SK-N-SH (cell line): ENCODE measurements at regions not wholly inside any gene's neighbourhood (a gene's known extent, or its start where the extent isn't known, plus 50 kb on each side); places are given as distances from the start of the nearest gene placed in this dataset.

ENCODE experiments used
- CTCF ChIA-PET: fragments of 300-600, 350-600 bp; formaldehyde crosslinking; extraction: SDS; loops from one replicate; lab custom pipeline; 2021; lab: Yijun Ruan, JAX
- POLR2A ChIA-PET: fragments of 350-600 bp; sonication (Branson Sonifier 250); formaldehyde crosslinking; extraction: SDS; loops from one replicate; lab custom pipeline; 2020; ENCODE audit warnings: antibody characterized with exemption, inconsistent platforms; lab: Yijun Ruan, JAX
- DNase-seq: peaks from one replicate; pipeline ENCODE4 v3.0.0; 2012
- H2AFZ ChIP-seq: fragments of 200-600 bp; sonication (generic); 2 replicates; pipeline ENCODE4 v1.8.1; 2016; ENCODE audit warnings: antibody characterized with exemption, mild to moderate bottlenecking, low read depth
- H3F3A ChIP-seq: fragments of 200-600 bp; sonication (generic); replicated peaks from 2 replicates; pipeline ENCODE3; 2016; ENCODE audit warnings: antibody characterized with exemption, mild to moderate bottlenecking; ENCODE audit not compliant: insufficient read depth
- H3K27ac ChIP-seq, 2 experiments: fragments of 200-500 bp in 1 of 2; fragments of 200-600 bp in 1 of 2; sonication (Bioruptor generic) in 1 of 2; sonication (generic), shearing (Covaris generic) in 1 of 2; 2 replicates each; pipeline versions ENCODE4 v1.5.1 to v1.6.1; 2014 to 2016; ENCODE audit warnings: low read depth in 2 of 2, inconsistent platforms in 1 of 2, low read length in 1 of 2, mild to moderate bottlenecking in 1 of 2, mixed read lengths in 1 of 2
- H3K27me3 ChIP-seq: fragments of 200-600 bp; sonication (generic), shearing (Covaris generic); 2 replicates; pipeline ENCODE4 v1.6.1; 2016; ENCODE audit warnings: mixed run types; ENCODE audit not compliant: insufficient read depth
- H3K36me3 ChIP-seq, 2 experiments: fragments of 200-500 bp in 1 of 2; fragments of 200-600 bp in 1 of 2; sonication (Bioruptor generic) in 1 of 2; sonication (generic) in 1 of 2; replicated peaks in 1 of 2; 2 replicates each; pipeline versions ENCODE3 to v1.5.1; 2014 to 2016; ENCODE audit warnings: low read length in 1 of 2, mild to moderate bottlenecking in 1 of 2; ENCODE audit not compliant: insufficient read depth in 2 of 2, control insufficient read depth in 1 of 2
- H3K4me1 ChIP-seq, 2 experiments: fragments of 200-500 bp in 1 of 2; fragments of 200-600 bp in 1 of 2; sonication (Bioruptor generic) in 1 of 2; sonication (generic), shearing (Covaris generic) in 1 of 2; 2 replicates each; pipeline versions ENCODE4 v1.5.1 to v1.6.1; 2014 to 2016; ENCODE audit warnings: low read depth in 1 of 2, low read length in 1 of 2, mixed run types in 1 of 2; ENCODE audit not compliant: insufficient read depth in 2 of 2, control insufficient read depth in 1 of 2
- H3K4me2 ChIP-seq: fragments of 200-600 bp; sonication (generic), shearing (Covaris generic); 2 replicates; pipeline ENCODE4 v1.6.1; 2017; ENCODE audit warnings: mixed run types
- H3K4me3 ChIP-seq, 2 experiments: fragments of 200-500 bp in 1 of 2; fragments of 200-600 bp in 1 of 2; sonication (Bioruptor generic) in 1 of 2; sonication (generic), shearing (Covaris generic) in 1 of 2; 2 replicates each; pipeline versions ENCODE4 v1.5.1 to v1.8.1; 2014 to 2016; ENCODE audit warnings: low read depth in 2 of 2, inconsistent platforms in 1 of 2, low read length in 1 of 2, mild to moderate bottlenecking in 1 of 2, mixed read lengths in 1 of 2, moderate library complexity in 1 of 2
- H3K79me2 ChIP-seq: fragments of 200-600 bp; sonication (generic); 2 replicates; pipeline ENCODE4 v1.8.1; 2017; ENCODE audit warnings: mild to moderate bottlenecking; ENCODE audit not compliant: insufficient read depth
- H3K9ac ChIP-seq: fragments of 200-600 bp; sonication (generic); 2 replicates; pipeline ENCODE4 v1.6.1; 2017; ENCODE audit warnings: mixed run types
- H3K9me2 ChIP-seq: fragments of 200-600 bp; sonication (generic); 2 replicates; pipeline ENCODE4 v1.6.1; 2017; ENCODE audit warnings: mixed run types
- H3K9me3 ChIP-seq: fragments of 200-600 bp; sonication (generic); 2 replicates; pipeline ENCODE4 v1.6.1; 2017; ENCODE audit warnings: mixed run types, mild to moderate bottlenecking, moderate library complexity
- H4K20me1 ChIP-seq: fragments of 200-600 bp; sonication (generic); 2 replicates; pipeline ENCODE4 v1.6.1; 2017; ENCODE audit warnings: mild to moderate bottlenecking, mixed run types; ENCODE audit not compliant: insufficient read depth
- CHD2 ChIP-seq: fragments of 150-350 bp; IDR thresholded peaks from 2 replicates; pipeline ENCODE4 v1.6.1; 2018; ENCODE audit warnings: low read length; ENCODE audit not compliant: partially characterized antibody
- ELF1 ChIP-seq: IDR thresholded peaks from 2 replicates; pipeline ENCODE4 v1.4.0; 2012
- EP300 ChIP-seq, 2 experiments: IDR thresholded peaks; 2 replicates each; pipeline versions ENCODE4 v1.4.0 to v1.6.1; 2012; ENCODE audit warnings: borderline replicate concordance in 1 of 2, low read depth in 1 of 2, low read length in 1 of 2
- EZH2phosphoT487 ChIP-seq: fragments of 200-600 bp; sonication (generic); IDR thresholded peaks from 2 replicates; pipeline ENCODE4 v1.6.1; 2017; ENCODE audit warnings: low read depth, mixed run types, mild to moderate bottlenecking, antibody characterized with exemption, moderate library complexity, borderline replicate concordance
- FOXJ3 ChIP-seq: sonication (generic); formaldehyde crosslinking; IDR thresholded peaks from 2 replicates; pipeline ENCODE4 v1.5.1; 2020; ENCODE audit warnings: mild to moderate bottlenecking, missing genetic modification reagents
- GABPA ChIP-seq: IDR thresholded peaks from 2 replicates; pipeline ENCODE4 v1.4.0; 2012; ENCODE audit warnings: low read depth, mild to moderate bottlenecking
- JUND ChIP-seq: IDR thresholded peaks from 2 replicates; pipeline ENCODE4 v1.4.0; 2012
- MEF2A ChIP-seq: IDR thresholded peaks from 2 replicates; pipeline ENCODE4 v1.4.0; 2012; ENCODE audit warnings: low read depth, borderline replicate concordance
- NFIC ChIP-seq: IDR thresholded peaks from 2 replicates; pipeline ENCODE4 v1.4.0; 2012; ENCODE audit warnings: borderline replicate concordance
- NRF1 ChIP-seq: IDR thresholded peaks from 2 replicates; pipeline ENCODE4 v1.6.1; 2012; ENCODE audit warnings: low read depth, mild to moderate bottlenecking, low read length
- POLR2AphosphoS5 ChIP-seq: IDR thresholded peaks from 2 replicates; pipeline ENCODE4 v1.6.1; 2012; ENCODE audit warnings: low read depth, low read length
- RCOR1 ChIP-seq: fragments of 150-350 bp; IDR thresholded peaks from 2 replicates; pipeline ENCODE4 v1.6.1; 2017; ENCODE audit warnings: antibody characterized with exemption, low read length
- RXRA ChIP-seq: IDR thresholded peaks from 2 replicates; pipeline ENCODE4 v1.4.0; 2012; ENCODE audit warnings: low read depth, mild to moderate bottlenecking, borderline replicate concordance
- SIN3A ChIP-seq: IDR thresholded peaks from 2 replicates; pipeline ENCODE4 v1.6.1; 2012; ENCODE audit warnings: low read depth, mild to moderate bottlenecking, low read length, moderate library complexity, borderline replicate concordance
- SMC3 ChIP-seq: IDR thresholded peaks from 2 replicates; pipeline ENCODE4 v1.6.1; 2012; ENCODE audit warnings: low read depth, low read length, improper control_type of control experiment
- TAF1 ChIP-seq: IDR thresholded peaks from 2 replicates; pipeline ENCODE4 v1.6.1; 2012; ENCODE audit warnings: low read depth, mild to moderate bottlenecking, low read length, moderate library complexity, borderline replicate concordance
- TEAD4 ChIP-seq: IDR thresholded peaks from 2 replicates; pipeline ENCODE4 v1.4.0; 2012; ENCODE audit warnings: mild to moderate bottlenecking, borderline replicate concordance; ENCODE audit not compliant: insufficient read depth
- YY1 ChIP-seq: IDR thresholded peaks from 2 replicates; pipeline ENCODE4 v1.4.0; 2012; ENCODE audit warnings: low read depth, mild to moderate bottlenecking
- WGBS: methylation state at CpG from one replicate; pipeline ENCODE4 v1.1.6; 2017; ENCODE audit warnings: low lambda C conversion rate; 5-methylcytosine and 5-hydroxymethylcytosine counted together
- TF ChIP-seq, protein P1 (sequence below): IDR thresholded peaks from 2 replicates; pipeline ENCODE4 v1.6.1; 2012; ENCODE audit warnings: mild to moderate bottlenecking, low read depth, low read length, moderate library complexity
- TF ChIP-seq, protein P2 (sequence below): fragments of 150-350 bp; IDR thresholded peaks from 2 replicates; pipeline ENCODE4 v1.6.1; 2016; ENCODE audit warnings: mild to moderate bottlenecking, low read depth, low read length
- TF ChIP-seq, protein P3 (sequence below): IDR thresholded peaks from 2 replicates; pipeline ENCODE4 v1.4.0; 2012; ENCODE audit warnings: low read depth, borderline replicate concordance
- TF ChIP-seq, protein P4 (sequence below): IDR thresholded peaks from 2 replicates; pipeline ENCODE4 v1.4.0; 2012; ENCODE audit warnings: low read depth

DNA sequence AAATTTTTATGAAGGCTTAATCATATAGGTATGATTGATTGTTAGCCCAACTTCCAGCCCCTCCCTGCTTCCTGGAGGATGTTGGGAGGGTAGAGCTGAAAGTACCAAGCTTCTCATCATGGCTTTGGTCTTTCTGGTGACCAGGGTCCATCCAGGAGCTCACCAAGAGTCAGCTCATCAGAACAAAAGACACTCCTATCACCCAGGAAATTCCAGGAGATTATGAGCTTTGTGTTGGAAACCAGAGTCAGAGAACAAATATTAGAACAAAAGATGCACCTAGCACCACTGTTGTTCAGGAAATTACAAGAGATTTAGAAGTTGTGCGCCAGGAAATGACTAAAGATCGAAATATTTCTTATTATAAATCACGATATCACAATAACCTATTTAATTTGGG, 119.9 kb upstream of the THUMPD2 start:
- Histone ChIP-seq H4K20me1 (no peaks in the 10 kb centered on the region), H3K27ac (no peak overlapping the region), H3K4me1 (no peaks in the 10 kb centered on the region), H2AFZ (no peak overlapping the region), H3F3A (no peaks in the 10 kb centered on the region), H3K79me2 (no peaks in the 10 kb centered on the region), H3K9ac (no peak overlapping the region), H3K4me3 (no peak overlapping the region), H3K9me2 (no peaks in the 10 kb centered on the region), H3K27me3 (no peaks in the 10 kb centered on the region), H3K36me3 (no peaks in the 10 kb centered on the region), H3K4me2 (no peak overlapping the region), H3K9me3 (no peaks in the 10 kb centered on the region)
- TF ChIP-seq, protein P1, sequence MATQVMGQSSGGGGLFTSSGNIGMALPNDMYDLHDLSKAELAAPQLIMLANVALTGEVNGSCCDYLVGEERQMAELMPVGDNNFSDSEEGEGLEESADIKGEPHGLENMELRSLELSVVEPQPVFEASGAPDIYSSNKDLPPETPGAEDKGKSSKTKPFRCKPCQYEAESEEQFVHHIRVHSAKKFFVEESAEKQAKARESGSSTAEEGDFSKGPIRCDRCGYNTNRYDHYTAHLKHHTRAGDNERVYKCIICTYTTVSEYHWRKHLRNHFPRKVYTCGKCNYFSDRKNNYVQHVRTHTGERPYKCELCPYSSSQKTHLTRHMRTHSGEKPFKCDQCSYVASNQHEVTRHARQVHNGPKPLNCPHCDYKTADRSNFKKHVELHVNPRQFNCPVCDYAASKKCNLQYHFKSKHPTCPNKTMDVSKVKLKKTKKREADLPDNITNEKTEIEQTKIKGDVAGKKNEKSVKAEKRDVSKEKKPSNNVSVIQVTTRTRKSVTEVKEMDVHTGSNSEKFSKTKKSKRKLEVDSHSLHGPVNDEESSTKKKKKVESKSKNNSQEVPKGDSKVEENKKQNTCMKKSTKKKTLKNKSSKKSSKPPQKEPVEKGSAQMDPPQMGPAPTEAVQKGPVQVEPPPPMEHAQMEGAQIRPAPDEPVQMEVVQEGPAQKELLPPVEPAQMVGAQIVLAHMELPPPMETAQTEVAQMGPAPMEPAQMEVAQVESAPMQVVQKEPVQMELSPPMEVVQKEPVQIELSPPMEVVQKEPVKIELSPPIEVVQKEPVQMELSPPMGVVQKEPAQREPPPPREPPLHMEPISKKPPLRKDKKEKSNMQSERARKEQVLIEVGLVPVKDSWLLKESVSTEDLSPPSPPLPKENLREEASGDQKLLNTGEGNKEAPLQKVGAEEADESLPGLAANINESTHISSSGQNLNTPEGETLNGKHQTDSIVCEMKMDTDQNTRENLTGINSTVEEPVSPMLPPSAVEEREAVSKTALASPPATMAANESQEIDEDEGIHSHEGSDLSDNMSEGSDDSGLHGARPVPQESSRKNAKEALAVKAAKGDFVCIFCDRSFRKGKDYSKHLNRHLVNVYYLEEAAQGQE: no peak
- TF ChIP-seq NFIC: no peak
- no peak for TF ChIP-seq SIN3A
- no peak for TF ChIP-seq RXRA
- no peak for TF ChIP-seq GABPA
- no peak for TF ChIP-seq TAF1
- TF ChIP-seq MEF2A: no peak
- TF ChIP-seq YY1: no peak
- TF ChIP-seq, protein P2, sequence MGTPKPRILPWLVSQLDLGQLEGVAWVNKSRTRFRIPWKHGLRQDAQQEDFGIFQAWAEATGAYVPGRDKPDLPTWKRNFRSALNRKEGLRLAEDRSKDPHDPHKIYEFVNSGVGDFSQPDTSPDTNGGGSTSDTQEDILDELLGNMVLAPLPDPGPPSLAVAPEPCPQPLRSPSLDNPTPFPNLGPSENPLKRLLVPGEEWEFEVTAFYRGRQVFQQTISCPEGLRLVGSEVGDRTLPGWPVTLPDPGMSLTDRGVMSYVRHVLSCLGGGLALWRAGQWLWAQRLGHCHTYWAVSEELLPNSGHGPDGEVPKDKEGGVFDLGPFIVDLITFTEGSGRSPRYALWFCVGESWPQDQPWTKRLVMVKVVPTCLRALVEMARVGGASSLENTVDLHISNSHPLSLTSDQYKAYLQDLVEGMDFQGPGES: no peak
- TF ChIP-seq, protein P3, sequence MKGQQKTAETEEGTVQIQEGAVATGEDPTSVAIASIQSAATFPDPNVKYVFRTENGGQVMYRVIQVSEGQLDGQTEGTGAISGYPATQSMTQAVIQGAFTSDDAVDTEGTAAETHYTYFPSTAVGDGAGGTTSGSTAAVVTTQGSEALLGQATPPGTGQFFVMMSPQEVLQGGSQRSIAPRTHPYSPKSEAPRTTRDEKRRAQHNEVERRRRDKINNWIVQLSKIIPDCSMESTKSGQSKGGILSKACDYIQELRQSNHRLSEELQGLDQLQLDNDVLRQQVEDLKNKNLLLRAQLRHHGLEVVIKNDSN: no peak
- TF ChIP-seq JUND: no peak
- no peak for TF ChIP-seq ELF1
- TF ChIP-seq TEAD4: no peak
- DNase-seq: no peak
- CTCF ChIA-PET: no interaction called here
- WGBS: 11% methylated on average over 3 of the region's 3 CpGs
- POLR2A ChIA-PET: no interaction called here

DNA sequence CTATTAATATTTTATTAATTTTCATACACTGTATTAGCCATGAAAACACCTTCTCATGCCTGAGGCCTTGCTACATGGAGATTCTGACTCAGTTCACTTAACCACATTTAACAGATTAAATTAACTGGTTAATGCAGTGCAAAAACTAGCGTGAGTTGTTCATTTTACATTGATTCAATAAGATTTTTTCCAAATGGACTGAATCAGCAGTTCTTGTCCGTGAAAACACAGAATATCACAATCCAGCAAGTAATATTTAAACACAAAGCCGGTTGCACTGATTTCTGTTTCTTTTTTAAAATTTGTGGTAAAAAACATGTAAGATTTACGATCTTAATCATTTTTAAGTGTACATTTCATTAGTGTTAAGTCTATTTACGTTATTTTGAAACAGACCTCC, 118.2 kb upstream of the THUMPD2 start:
- Histone ChIP-seq H3K4me3 (no peak overlapping the region), H3K4me1 (no peaks in the 10 kb centered on the region), H2AFZ (no peak overlapping the region; the same call in 1 of the 2 replicates), H3K36me3 (no peaks in the 10 kb centered on the region), H3K9ac (no peak overlapping the region), H4K20me1 (no peaks in the 10 kb centered on the region), H3K27ac (no peak overlapping the region), H3K79me2 (no peaks in the 10 kb centered on the region), H3K9me3 (no peaks in the 10 kb centered on the region), H3K9me2 (no peaks in the 10 kb centered on the region), H3K4me2 (no peak overlapping the region), H3F3A (no peaks in the 10 kb centered on the region), H3K27me3 (no peaks in the 10 kb centered on the region; the same call in 1 of the 2 replicates)
- POLR2A ChIA-PET: no interaction called here
- 51% methylated on average over 5 of the region's 5 CpGs for WGBS
- CTCF ChIA-PET: interaction anchor here (0.5 to 0.7 kb wide), 2 partner anchors 14 to 104 kb away, joined by 3 to 4 read pairs; no protein-coding TSS in a partner anchor
- DNase-seq: no peak
- no peak for TF ChIP-seq EZH2phosphoT487
- TF ChIP-seq, protein P2: no peak
- TF ChIP-seq FOXJ3 (CRISPR knock-in tag): no peak
- TF ChIP-seq CHD2: no peak
- TF ChIP-seq POLR2AphosphoS5: no peak
- TF ChIP-seq, protein P4, sequence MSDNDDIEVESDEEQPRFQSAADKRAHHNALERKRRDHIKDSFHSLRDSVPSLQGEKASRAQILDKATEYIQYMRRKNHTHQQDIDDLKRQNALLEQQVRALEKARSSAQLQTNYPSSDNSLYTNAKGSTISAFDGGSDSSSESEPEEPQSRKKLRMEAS: no peak
- TF ChIP-seq NRF1: no peak
- TF ChIP-seq EP300 (IDR thresholded peaks at IDR 0.05; ENCODE audit: borderline replicate concordance in 1 of 2, low read depth in 1 of 2, low read length in 1 of 2): no peak
- TF ChIP-seq RCOR1: no peak
- TF ChIP-seq JUND: no peak
- TF ChIP-seq SMC3: no peak
